CD4-positive, alpha-beta T cell treated with Interleukin-2 at 100 ng/mL for 4 hours (primary cell): ENCODE measurements at regions not wholly inside any gene's neighbourhood (a gene's known extent, or its start where the extent isn't known, plus 50 kb on each side); places are given as distances from the start of the nearest gene placed in this dataset.
"Not testable (repeated sequence)": the region's sequence is repeated elsewhere in the genome, so short reads cannot be mapped to it uniquely, and the experiment has no call there.

Source experiments
- DNase-seq: peaks from one replicate; pipeline ENCODE4 v3.0.0-alpha.2; 2020; ENCODE audit warnings: low spot score

GRCh38 chr11:71182791-71183677 is 69.3 kb downstream of the SHANK2 start:
- no peak for DNase-seq

GRCh38 chr11:71181566-71181965 is 70.8 kb downstream of the SHANK2 start:
- DNase-seq, result no peak

GRCh38 chr11:71180694-71181470 is 71.5 kb downstream of the SHANK2 start:
- no peak for DNase-seq

GRCh38 chr11:71179877-71180605 is 72.3 kb downstream of the SHANK2 start:
- no peak for DNase-seq

GRCh38 chr11:71178076-71178475 is 74.3 kb downstream of the SHANK2 start:
- DNase-seq, result no peak

GRCh38 chr11:71176812-71177211 is 75.6 kb downstream of the SHANK2 start:
- DNase-seq, result no peak

GRCh38 chr11:71173709-71174108 is 78.7 kb downstream of the SHANK2 start:
- no peak for DNase-seq

- DNase-seq, result no peak
Observed at GRCh38 chr11:71172680-71173079, 79.7 kb downstream of the SHANK2 start.

- DNase-seq, result no peak
Observed at GRCh38 chr11:71171576-71171975, 80.8 kb downstream of the SHANK2 start.

- DNase-seq, result no peak
Observed at GRCh38 chr11:71170624-71171423, 81.6 kb downstream of the SHANK2 start.

- DNase-seq, result no peak
Observed at GRCh38 chr11:71169313-71169712, 83.1 kb downstream of the SHANK2 start.

GRCh38 chr11:71167814-71168213 is 84.6 kb downstream of the SHANK2 start:
- DNase-seq, result not testable (repeated sequence)

- DNase-seq, result no peak
Observed at GRCh38 chr11:71165771-71166170, 86.6 kb downstream of the SHANK2 start.

- DNase-seq, result no peak
Observed at GRCh38 chr11:71164621-71165020, 87.8 kb downstream of the SHANK2 start.

- DNase-seq, result no peak
Observed at GRCh38 chr11:71164186-71164585, 88.2 kb downstream of the SHANK2 start.

GRCh38 chr11:71163371-71163770 is 89.0 kb downstream of the SHANK2 start:
- DNase-seq, result no peak

- DNase-seq, result no peak
Observed at GRCh38 chr11:71158936-71159335, 93.4 kb downstream of the SHANK2 start.

GRCh38 chr11:71157676-71158075 is 94.7 kb downstream of the SHANK2 start:
- DNase-seq, result not testable (repeated sequence)

GRCh38 chr11:71156301-71156700 is 96.1 kb downstream of the SHANK2 start:
- no peak for DNase-seq

- no peak for DNase-seq
Observed at GRCh38 chr11:71155846-71156245, 96.5 kb downstream of the SHANK2 start.

GRCh38 chr11:71154261-71154805 is 98.0 kb downstream of the SHANK2 start:
- no peak for DNase-seq
